ENCODE measurements at regions not wholly inside any gene's neighbourhood (a gene's known extent, or its start where the extent isn't known, plus 50 kb on each side); places are given as distances from the start of the nearest gene placed in this dataset.

DNA sequence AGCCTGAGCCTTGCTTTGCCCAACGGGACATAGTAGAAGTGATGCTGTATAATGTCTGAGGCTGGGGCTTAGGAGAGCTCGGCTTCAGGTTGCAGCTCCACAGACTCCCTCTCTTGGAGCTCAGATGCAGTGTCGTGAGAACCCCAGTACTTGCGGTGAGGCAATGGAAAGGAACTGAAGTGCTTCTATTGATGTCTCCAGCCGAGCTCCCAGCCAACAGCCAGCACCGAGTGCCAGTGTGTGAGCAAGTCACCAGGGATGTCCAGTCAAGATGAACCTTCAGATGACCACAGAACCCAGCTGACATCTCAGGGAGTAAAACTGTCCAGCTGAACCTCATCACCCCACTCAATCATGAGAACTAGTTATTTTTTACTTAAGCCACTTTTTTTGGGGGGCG is 268.1 kb downstream of the IRF8 start:
- Histone ChIP-seq H3K27ac (ENCODE audit: insufficient read depth, low read depth, low read length) (no peak overlapping the region), H3K36me3 (ENCODE audit: control insufficient read depth in 2 of 2, extremely low read depth in 1 of 2, insufficient read depth in 2 of 2, low read length in 2 of 2) (no peaks in the 10 kb centered on the region), H3K9me1 (replicated peaks; ENCODE audit: control insufficient read depth, extremely low read depth, insufficient read depth, low read length) (no peaks in the 10 kb centered on the region), H3K9ac (replicated peaks; ENCODE audit: extremely low read depth, insufficient read depth, low read length) (no peak overlapping the region), H2AFZ (ENCODE audit: low read depth, low read length) (no peak overlapping the region), H3K27me3 (ENCODE audit: control insufficient read depth in 2 of 2, insufficient read depth in 2 of 2, low read length in 2 of 2) (no peaks in the 10 kb centered on the region), H4K20me1 (replicated peaks; ENCODE audit: control insufficient read depth, extremely low read depth, insufficient read depth, low read length) (no peaks in the 10 kb centered on the region), H3K9me3 (replicated peaks; ENCODE audit: control insufficient read depth, insufficient read depth, low read length) (no peaks in the 10 kb centered on the region), H3K4me2 (ENCODE audit: insufficient read depth, low read length) (no peak overlapping the region), H3K4me3 (replicated peaks in 1 of 3; ENCODE audit: insufficient read depth in 1 of 3, low read depth in 1 of 3, low read length in 3 of 3) (no peak overlapping the region), H3K79me2 (ENCODE audit: control insufficient read depth, insufficient read depth, low read length) (no peaks in the 10 kb centered on the region), H3K4me1 (ENCODE audit: control insufficient read depth, extremely low read depth, insufficient read depth, low read length) (no peaks in the 10 kb centered on the region)
- DNase-seq (ENCODE audit: low read depth, low spot score) (no peak), FAIRE-seq (no peak)
- dilution Hi-C loops (cut with MboI; ENCODE audit: extremely low pct_ligation_motif_present, low sequenced_read_pairs) = no loop called here
- intact Hi-C loops (cut with micrococcal nuclease) = loop anchor here (5.0 kb wide), 1 partner anchor 750 kb away; no protein-coding TSS in a partner anchor
- ChIA-PET POLR2A (no interaction called here), CTCF (interaction anchor here (0.6 kb wide), 1 partner anchor 1924 kb away, joined by 3 read pairs; no protein-coding TSS in a partner anchor)
- BruUV-seq (replicated peaks) = no TSS peak
- TF ChIP-seq FOS (IDR thresholded peaks at IDR 0.05; ENCODE audit: borderline replicate concordance, insufficient read depth, low read length) (no peak), EZH2 (IDR thresholded peaks at IDR 0.05; ENCODE audit: borderline replicate concordance, low read depth, low read length, severe bottlenecking) (no peak)

GRCh38 chr16:86170720-86171119 is 271.8 kb downstream of the IRF8 start:
- Histone ChIP-seq H3K9ac (replicated peaks; ENCODE audit: extremely low read depth, insufficient read depth, low read length) (no peak overlapping the region), H3K36me3 (ENCODE audit: control insufficient read depth in 2 of 2, extremely low read depth in 1 of 2, insufficient read depth in 2 of 2, low read length in 2 of 2) (no peaks in the 10 kb centered on the region), H4K20me1 (replicated peaks; ENCODE audit: control insufficient read depth, extremely low read depth, insufficient read depth, low read length) (no peaks in the 10 kb centered on the region), H3K9me3 (replicated peaks; ENCODE audit: control insufficient read depth, insufficient read depth, low read length) (no peaks in the 10 kb centered on the region), H3K4me2 (ENCODE audit: insufficient read depth, low read length) (no peak overlapping the region), H2AFZ (ENCODE audit: low read depth, low read length) (no peak overlapping the region), H3K9me1 (replicated peaks; ENCODE audit: control insufficient read depth, extremely low read depth, insufficient read depth, low read length) (no peaks in the 10 kb centered on the region), H3K27me3 (ENCODE audit: control insufficient read depth in 2 of 2, insufficient read depth in 2 of 2, low read length in 2 of 2) (peaks cover 0 to 2% of the 10 kb centered on the region in 2 experiments), H3K4me1 (ENCODE audit: control insufficient read depth, extremely low read depth, insufficient read depth, low read length) (no peaks in the 10 kb centered on the region), H3K4me3 (replicated peaks in 1 of 3; ENCODE audit: insufficient read depth in 1 of 3, low read depth in 1 of 3, low read length in 3 of 3) (no peak overlapping the region), H3K79me2 (ENCODE audit: control insufficient read depth, insufficient read depth, low read length) (no peaks in the 10 kb centered on the region), H3K27ac (ENCODE audit: insufficient read depth, low read depth, low read length) (no peak overlapping the region)
- CTCF ChIA-PET = no interaction called here
- dilution Hi-C loops (cut with MboI; ENCODE audit: extremely low pct_ligation_motif_present, low sequenced_read_pairs) (no loop called here), intact Hi-C loops (cut with micrococcal nuclease) (no loop called here)
- TF ChIP-seq EZH2 (IDR thresholded peaks at IDR 0.05; ENCODE audit: borderline replicate concordance, low read depth, low read length, severe bottlenecking) = no peak
- DNase-seq (ENCODE audit: low read depth, low spot score) = no peak
- POLR2A ChIA-PET = no interaction called here
- no peak for FAIRE-seq
- BruUV-seq (replicated peaks) = no TSS peak

Data from endothelial cell of umbilical vein (primary cell).